ENCODE measurements at regions not wholly inside any gene's neighbourhood (a gene's known extent, or its start where the extent isn't known, plus 50 kb on each side); places are given as distances from the start of the nearest gene placed in this dataset.

GRCh38 chr16:51932317-51932716, 614.6 kb downstream of the TOX3 start:
- H2BK120ac ChIP-seq (ENCODE audit: low read depth, low read length) = no peak overlapping the region
- no peak overlapping the region for H4K8ac ChIP-seq (ENCODE audit: low read depth, low read length)
- no peak overlapping the region for H3K4me3 ChIP-seq (ENCODE audit: low read length in 2 of 2)
- H3K79me1 ChIP-seq (ENCODE audit: low read depth, low read length) = no peaks in the 10 kb centered on the region
- H3K4me2 ChIP-seq (ENCODE audit: insufficient read depth, low read length, poor library complexity, severe bottlenecking) = no peak overlapping the region
- no peak for DNase-seq (ENCODE audit: low spot score)
- no peak overlapping the region for H2BK15ac ChIP-seq (ENCODE audit: low read length)
- no peak overlapping the region for H3K18ac ChIP-seq (ENCODE audit: low read length)
- H3K4ac ChIP-seq (ENCODE audit: low read length) = no peak overlapping the region
- no CpG with 5 or more reads among the region's 2 CpGs for WGBS, 2 donors (ENCODE audit: extremely low coverage in 2 of 2, insufficient read length in 2 of 2, insufficient replicate concordance in 1 of 2)
- H3K9me3 ChIP-seq (replicated peaks in 1 of 2; ENCODE audit: control insufficient read depth in 2 of 2, insufficient read depth in 1 of 2, low read depth in 1 of 2, low read length in 2 of 2) = no peaks in the 10 kb centered on the region
- H2AK5ac ChIP-seq (ENCODE audit: low read depth, low read length) = no peak overlapping the region
- H3K27me3 ChIP-seq (ENCODE audit: control insufficient read depth in 3 of 3, insufficient read depth in 3 of 3, low read depth in 1 of 3, low read length in 3 of 3) = peaks cover 0 to 10% (median 0%) of the 10 kb centered on the region in 3 experiments
- H4K91ac ChIP-seq (ENCODE audit: low read depth, low read length, poor library complexity) = no peak overlapping the region
- H3K9ac ChIP-seq (ENCODE audit: low read depth, low read length, poor library complexity) = no peak overlapping the region
- H2AFZ ChIP-seq (ENCODE audit: low read length) = no peak overlapping the region
- no peaks in the 10 kb centered on the region for H3K36me3 ChIP-seq (replicated peaks in 1 of 2; ENCODE audit: control insufficient read depth in 2 of 2, insufficient read depth in 2 of 2, low read length in 2 of 2)
- no peak overlapping the region for H3K23ac ChIP-seq (ENCODE audit: low read depth, low read length, poor library complexity)
- no peak overlapping the region for H3K14ac ChIP-seq (ENCODE audit: low read length)
- H3K4me1 ChIP-seq (ENCODE audit: control insufficient read depth in 2 of 2, insufficient read depth in 1 of 2, low read depth in 1 of 2, low read length in 2 of 2) = no peaks in the 10 kb centered on the region
- no peak overlapping the region for H2BK5ac ChIP-seq (ENCODE audit: low read length)
- no peak overlapping the region for H2BK12ac ChIP-seq (ENCODE audit: low read length)
- H3K27ac ChIP-seq (replicated peaks; ENCODE audit: low read length) = no peak overlapping the region

- Histone ChIP-seq H2BK15ac (ENCODE audit: low read length) (no peak overlapping the region), H2AK5ac (ENCODE audit: low read depth, low read length) (no peak overlapping the region)
Observed at GRCh38 chr16:51931653-51932052, 615.3 kb downstream of the TOX3 start.

GRCh38 chr16:51924744-51925143, 622.2 kb downstream of the TOX3 start:
- no CpG with 5 or more reads among the region's 1 CpG for WGBS, 2 donors (ENCODE audit: extremely low coverage in 2 of 2, insufficient read length in 2 of 2, insufficient replicate concordance in 1 of 2)
- no peak overlapping the region for H3K14ac ChIP-seq (ENCODE audit: low read length)

More at GRCh38 chr16:51931653-51932052, 615.3 kb downstream of the TOX3 start:
- no peak overlapping the region for H3K4me2 ChIP-seq (ENCODE audit: insufficient read depth, low read length, poor library complexity, severe bottlenecking)
- WGBS, 2 donors (ENCODE audit: extremely low coverage in 2 of 2, insufficient read length in 2 of 2, insufficient replicate concordance in 1 of 2) = no CpG with 5 or more reads among the region's 5 CpGs
- no peak overlapping the region for H3K4ac ChIP-seq (ENCODE audit: low read length)
- H2BK120ac ChIP-seq (ENCODE audit: low read depth, low read length) = no peak overlapping the region
- no peak overlapping the region for H4K91ac ChIP-seq (ENCODE audit: low read depth, low read length, poor library complexity)
- H2BK5ac ChIP-seq (ENCODE audit: low read length) = no peak overlapping the region
- H3K36me3 ChIP-seq (replicated peaks in 1 of 2; ENCODE audit: control insufficient read depth in 2 of 2, insufficient read depth in 2 of 2, low read length in 2 of 2) = no peaks in the 10 kb centered on the region
- peaks cover 0 to 12% (median 0%) of the 10 kb centered on the region in 3 experiments for H3K27me3 ChIP-seq (ENCODE audit: control insufficient read depth in 3 of 3, insufficient read depth in 3 of 3, low read depth in 1 of 3, low read length in 3 of 3)
- no peaks in the 10 kb centered on the region for H3K4me1 ChIP-seq (ENCODE audit: control insufficient read depth in 2 of 2, insufficient read depth in 1 of 2, low read depth in 1 of 2, low read length in 2 of 2)
- no peak overlapping the region for H2AFZ ChIP-seq (ENCODE audit: low read length)
- H3K27ac ChIP-seq (replicated peaks; ENCODE audit: low read length) = no peak overlapping the region
- H4K8ac ChIP-seq (ENCODE audit: low read depth, low read length) = no peak overlapping the region
- no peaks in the 10 kb centered on the region for H3K9me3 ChIP-seq (replicated peaks in 1 of 2; ENCODE audit: control insufficient read depth in 2 of 2, insufficient read depth in 1 of 2, low read depth in 1 of 2, low read length in 2 of 2)
- no peak overlapping the region for H3K4me3 ChIP-seq (ENCODE audit: low read length in 2 of 2)
- H3K9ac ChIP-seq (ENCODE audit: low read depth, low read length, poor library complexity) = no peak overlapping the region
- no peak overlapping the region for H3K23ac ChIP-seq (ENCODE audit: low read depth, low read length, poor library complexity)
- H3K79me1 ChIP-seq (ENCODE audit: low read depth, low read length) = no peaks in the 10 kb centered on the region
- DNase-seq (ENCODE audit: low spot score) = no peak
- no peak overlapping the region for H3K14ac ChIP-seq (ENCODE audit: low read length)
- H3K18ac ChIP-seq (ENCODE audit: low read length) = no peak overlapping the region
- no peak overlapping the region for H2BK12ac ChIP-seq (ENCODE audit: low read length)

GRCh38 chr16:51922476-51922875, 624.5 kb downstream of the TOX3 start:
- DNase-seq (ENCODE audit: low spot score) = no peak
- Histone ChIP-seq H2BK120ac (ENCODE audit: low read depth, low read length) (no peak overlapping the region), H2BK15ac (ENCODE audit: low read length) (no peak overlapping the region), H3K79me1 (ENCODE audit: low read depth, low read length) (no peaks in the 10 kb centered on the region), H3K18ac (ENCODE audit: low read length) (no peak overlapping the region), H3K4me2 (ENCODE audit: insufficient read depth, low read length, poor library complexity, severe bottlenecking) (no peak overlapping the region), H3K4me1 (ENCODE audit: control insufficient read depth in 2 of 2, insufficient read depth in 1 of 2, low read depth in 1 of 2, low read length in 2 of 2) (peaks cover 0 to 2% of the 10 kb centered on the region in 2 donors), H4K91ac (ENCODE audit: low read depth, low read length, poor library complexity) (no peak overlapping the region), H2AK5ac (ENCODE audit: low read depth, low read length) (no peak overlapping the region), H3K27ac (replicated peaks; ENCODE audit: low read length) (no peak overlapping the region), H4K8ac (ENCODE audit: low read depth, low read length) (no peak overlapping the region), H3K4ac (ENCODE audit: low read length) (no peak overlapping the region), H2BK12ac (ENCODE audit: low read length) (no peak overlapping the region), H3K27me3 (ENCODE audit: control insufficient read depth in 3 of 3, insufficient read depth in 3 of 3, low read depth in 1 of 3, low read length in 3 of 3) (peaks cover 0 to 20% (median 0%) of the 10 kb centered on the region in 3 experiments), H3K23ac (ENCODE audit: low read depth, low read length, poor library complexity) (no peak overlapping the region), H3K9me3 (replicated peaks in 1 of 2; ENCODE audit: control insufficient read depth in 2 of 2, insufficient read depth in 1 of 2, low read depth in 1 of 2, low read length in 2 of 2) (no peaks in the 10 kb centered on the region), H3K14ac (ENCODE audit: low read length) (no peak overlapping the region), H2AFZ (ENCODE audit: low read length) (no peak overlapping the region), H3K36me3 (replicated peaks in 1 of 2; ENCODE audit: control insufficient read depth in 2 of 2, insufficient read depth in 2 of 2, low read length in 2 of 2) (no peaks in the 10 kb centered on the region), H3K4me3 (ENCODE audit: low read length in 2 of 2) (no peak overlapping the region), H2BK5ac (ENCODE audit: low read length) (no peak overlapping the region), H3K9ac (ENCODE audit: low read depth, low read length, poor library complexity) (no peak overlapping the region)
- WGBS, 2 donors (ENCODE audit: extremely low coverage in 2 of 2, insufficient read length in 2 of 2, insufficient replicate concordance in 1 of 2) = no CpG with 5 or more reads among the region's 3 CpGs

More at GRCh38 chr16:51924744-51925143, 622.2 kb downstream of the TOX3 start:
- no peak overlapping the region for H3K4ac ChIP-seq (ENCODE audit: low read length)
- H2AK5ac ChIP-seq (ENCODE audit: low read depth, low read length) = no peak overlapping the region
- H2BK15ac ChIP-seq (ENCODE audit: low read length) = no peak overlapping the region
- H3K9me3 ChIP-seq (replicated peaks in 1 of 2; ENCODE audit: control insufficient read depth in 2 of 2, insufficient read depth in 1 of 2, low read depth in 1 of 2, low read length in 2 of 2) = no peaks in the 10 kb centered on the region
- H3K18ac ChIP-seq (ENCODE audit: low read length) = no peak overlapping the region
- H2BK5ac ChIP-seq (ENCODE audit: low read length) = no peak overlapping the region
- H2BK120ac ChIP-seq (ENCODE audit: low read depth, low read length) = no peak overlapping the region
- H4K8ac ChIP-seq (ENCODE audit: low read depth, low read length) = no peak overlapping the region
- H3K9ac ChIP-seq (ENCODE audit: low read depth, low read length, poor library complexity) = no peak overlapping the region
- no peak overlapping the region for H4K91ac ChIP-seq (ENCODE audit: low read depth, low read length, poor library complexity)
- no peak overlapping the region for H2AFZ ChIP-seq (ENCODE audit: low read length)
- H2BK12ac ChIP-seq (ENCODE audit: low read length) = no peak overlapping the region
- DNase-seq (ENCODE audit: low spot score) = no peak
- H3K4me2 ChIP-seq (ENCODE audit: insufficient read depth, low read length, poor library complexity, severe bottlenecking) = no peak overlapping the region
- H3K27me3 ChIP-seq (ENCODE audit: control insufficient read depth in 3 of 3, insufficient read depth in 3 of 3, low read depth in 1 of 3, low read length in 3 of 3) = peaks cover 0 to 18% (median 0%) of the 10 kb centered on the region in 3 experiments
- H3K23ac ChIP-seq (ENCODE audit: low read depth, low read length, poor library complexity) = no peak overlapping the region
- H3K27ac ChIP-seq (replicated peaks; ENCODE audit: low read length) = no peak overlapping the region
- H3K79me1 ChIP-seq (ENCODE audit: low read depth, low read length) = no peaks in the 10 kb centered on the region
- no peaks in the 10 kb centered on the region for H3K36me3 ChIP-seq (replicated peaks in 1 of 2; ENCODE audit: control insufficient read depth in 2 of 2, insufficient read depth in 2 of 2, low read length in 2 of 2)
- peaks cover 0 to 2% of the 10 kb centered on the region in 2 donors for H3K4me1 ChIP-seq (ENCODE audit: control insufficient read depth in 2 of 2, insufficient read depth in 1 of 2, low read depth in 1 of 2, low read length in 2 of 2)
- H3K4me3 ChIP-seq (ENCODE audit: low read length in 2 of 2) = no peak overlapping the region

All from neuronal stem cell (in vitro differentiated cells).